ENCODE measurements at regions not wholly inside any gene's neighbourhood (a gene's known extent, or its start where the extent isn't known, plus 50 kb on each side); places are given as distances from the start of the nearest gene placed in this dataset.
A peak's percentile ranks its signal among the peaks of the same experiment; 100 is the strongest.

- POLR2A ChIA-PET (ENCODE audit: partially characterized antibody) = no interaction called here
- Histone ChIP-seq H2AFZ (ENCODE audit: low read length) (peak overlapping the region; percentile 91; the same call in 1 of the 2 replicates), H4K8ac (ENCODE audit: extremely low read depth, insufficient read depth, low read length) (no peak overlapping the region), H3K18ac (ENCODE audit: extremely low read depth, low read length) (no peak overlapping the region), H2BK120ac (replicated peaks; ENCODE audit: low read depth, low read length) (no peak overlapping the region), H3K27me3 (replicated peaks in 1 of 4; ENCODE audit: control insufficient read depth in 3 of 4, extremely low read depth in 1 of 4, insufficient read depth in 3 of 4, low read length in 3 of 4) (no peaks in the 10 kb centered on the region), H3K4ac (replicated peaks; ENCODE audit: insufficient read length, low read depth, low read length) (no peak overlapping the region), H2BK15ac (ENCODE audit: low read length) (no peak overlapping the region), H3K4me1 (replicated peaks in 1 of 4; ENCODE audit: control insufficient read depth in 3 of 4, insufficient read depth in 4 of 4, low read length in 3 of 4) (no peaks in the 10 kb centered on the region), H2BK5ac (ENCODE audit: low read depth, low read length) (no peak overlapping the region), H3K4me3 (ENCODE audit: extremely low read depth in 1 of 4, insufficient read depth in 2 of 4, low read depth in 3 of 4, low read length in 4 of 4) (no peak overlapping the region), H3K79me2 (ENCODE audit: control insufficient read depth in 1 of 2, insufficient read depth in 2 of 2, low read length in 2 of 2) (no peaks in the 10 kb centered on the region), H2BK12ac (ENCODE audit: low read depth, low read length) (no peak overlapping the region), H3K9ac (replicated peaks in 1 of 4; ENCODE audit: extremely low read depth in 1 of 4, low read depth in 3 of 4, low read length in 3 of 4) (no peak overlapping the region), H3K27ac (ENCODE audit: low read depth, low read length) (no peak overlapping the region), H3K79me1 (ENCODE audit: low read depth, low read length) (no peaks in the 10 kb centered on the region), H3K14ac (ENCODE audit: insufficient read length) (no peak overlapping the region), H3K9me3 (ENCODE audit: insufficient read depth in 2 of 2, low read depth in 1 of 2, low read length in 1 of 2) (no peaks in the 10 kb centered on the region), H3K23ac (ENCODE audit: insufficient read length) (no peak overlapping the region), H3K36me3 (ENCODE audit: control insufficient read depth in 2 of 4, insufficient read depth in 4 of 4, low read length in 3 of 4) (no peaks in the 10 kb centered on the region; a peak in 1 of 8 replicates), H4K20me1 (replicated peaks in 1 of 2; ENCODE audit: control insufficient read depth in 1 of 2, insufficient read depth in 2 of 2, low read length in 2 of 2) (no peaks in the 10 kb centered on the region), H4K91ac (replicated peaks; ENCODE audit: insufficient read length, low read length) (no peak overlapping the region), H3K23me2 (ENCODE audit: low read depth, low read length) (no peaks in the 10 kb centered on the region), H3K56ac (replicated peaks; ENCODE audit: insufficient read length, low read depth, low read length) (no peak overlapping the region), H4K5ac (ENCODE audit: insufficient read length, low read depth, low read length) (no peak overlapping the region), H2AK5ac (ENCODE audit: low read depth, low read length) (no peak overlapping the region), H2BK20ac (ENCODE audit: low read length) (no peak overlapping the region), H3K4me2 (ENCODE audit: insufficient read depth in 1 of 2, low read depth in 2 of 2, low read length in 2 of 2) (no peak overlapping the region)
- DNase-seq (ENCODE audit: low read depth in 1 of 2, low spot score in 2 of 2) = no peak
- WGBS, 2 experiments (ENCODE audit: extremely low coverage in 1 of 2, insufficient coverage in 1 of 2, insufficient read length in 1 of 2, insufficient replicate concordance in 2 of 2, low coverage in 1 of 2, low lambda C conversion rate in 2 of 2, missing lambda C conversion rate in 1 of 2) = 88% methylated on average over 2 of the region's 2 CpGs; no CpG with 5 or more reads in 1 of the 2 experiments
- FAIRE-seq = no peak
- CTCF ChIA-PET (ENCODE audit: partially characterized antibody) = no interaction called here
- TF ChIP-seq RFX5 (IDR thresholded peaks at IDR 0.05; ENCODE audit: borderline replicate concordance, low read depth, low read length) (no peak), CHD1 (IDR thresholded peaks at IDR 0.05; ENCODE audit: low read depth, low read length) (no peak), SP1 (IDR thresholded peaks at IDR 0.05; ENCODE audit: low read depth, low read length) (no peak), POLR2A (IDR thresholded peaks at IDR 0.05; ENCODE audit: control extremely low read depth in 1 of 2, low read depth in 2 of 2, low read length in 2 of 2) (no peak), BRCA1 (IDR thresholded peaks at IDR 0.05; ENCODE audit: low read depth, low read length) (no peak), SRF (IDR thresholded peaks at IDR 0.05; ENCODE audit: low read depth, low read length) (no peak), MAFK (IDR thresholded peaks at IDR 0.05; ENCODE audit: low read depth, low read length) (no peak), SUZ12 (IDR thresholded peaks at IDR 0.05; ENCODE audit: low read length) (no peak), TBP (IDR thresholded peaks at IDR 0.05; ENCODE audit: low read depth, low read length) (no peak), YY1 (IDR thresholded peaks at IDR 0.05; ENCODE audit: low read depth, low read length) (no peak)
These were observed 836.9 kb upstream of the PCDH9 start for GRCh38 chr13:68066879-68067513.

Data from H1 (cell line).